Hematopoietic multipotent progenitor cell treated with erythropoietin and hydrocortisone succinate and interleukin-3 and kit ligand, for 4 days (in vitro differentiated cells): ENCODE measurements at regions not wholly inside any gene's neighbourhood (a gene's known extent, or its start where the extent isn't known, plus 50 kb on each side); places are given as distances from the start of the nearest gene placed in this dataset.
"Not testable (repeated sequence)": the region's sequence is repeated elsewhere in the genome, so short reads cannot be mapped to it uniquely, and the experiment has no call there.

Source experiments
- DNase-seq: peaks from one replicate; pipeline ENCODE4 v3.0.0-alpha.2; 2015

DNA sequence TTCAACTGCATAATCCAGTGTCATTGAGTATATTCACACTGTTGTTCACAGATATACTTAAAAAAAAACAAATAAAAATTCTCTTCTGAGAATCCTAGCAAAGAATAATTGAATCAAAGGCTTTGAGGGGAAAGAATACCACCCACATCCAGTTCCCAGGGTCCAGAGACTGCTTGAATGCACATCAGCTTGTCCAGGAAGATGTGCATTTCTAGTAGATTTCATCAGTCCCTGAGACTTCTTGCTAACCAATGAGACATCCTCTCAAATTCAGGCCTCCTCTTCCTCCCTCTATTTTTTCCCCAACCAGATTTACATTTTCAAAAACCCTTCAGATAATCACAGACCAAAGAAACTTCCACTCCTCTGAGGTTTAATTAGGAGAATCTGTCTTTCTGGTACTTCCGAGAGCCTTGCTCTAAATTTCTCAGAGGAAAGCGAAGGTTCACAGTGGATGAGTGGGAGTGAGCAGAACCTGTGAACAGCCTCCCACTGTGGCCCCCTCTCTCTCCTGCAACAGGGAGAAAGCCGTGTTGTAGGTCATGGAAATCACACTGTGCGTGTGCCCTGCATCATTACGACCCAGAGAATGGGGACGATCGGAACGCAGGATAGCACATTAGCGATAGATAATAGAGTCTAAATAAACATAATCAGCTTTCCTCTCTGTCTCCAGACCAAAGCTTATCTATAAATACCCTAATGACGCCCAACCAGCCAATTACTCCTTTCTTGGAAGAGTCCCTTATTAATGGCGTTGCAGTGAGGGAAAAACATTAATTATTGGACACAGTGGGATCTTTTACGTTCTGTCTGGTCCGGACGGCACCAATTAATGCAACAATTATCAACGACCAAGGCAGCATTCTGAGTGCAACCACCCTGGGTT, 212.5 kb downstream of the EMX2 start:
- DNase-seq, result no peak

DNA sequence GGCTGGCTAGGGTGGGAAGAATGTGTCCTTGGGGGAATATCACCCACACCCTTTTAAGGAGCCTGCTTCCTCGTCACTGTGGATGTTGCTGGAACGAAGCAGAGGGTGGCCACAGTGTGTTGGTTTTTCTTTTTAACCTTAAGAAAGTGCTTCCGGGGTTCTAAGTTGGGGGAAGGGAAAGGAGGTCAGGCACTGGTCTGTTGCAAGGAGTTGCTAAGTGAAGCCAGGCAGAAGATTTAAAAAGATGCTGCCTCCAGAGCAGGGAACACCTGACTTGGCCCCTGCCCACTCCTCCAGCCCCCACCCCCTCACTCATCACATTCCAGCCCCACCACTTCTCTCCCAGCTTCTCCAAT, 213.1 kb downstream of the EMX2 start:
- DNase-seq, result no peak

DNA sequence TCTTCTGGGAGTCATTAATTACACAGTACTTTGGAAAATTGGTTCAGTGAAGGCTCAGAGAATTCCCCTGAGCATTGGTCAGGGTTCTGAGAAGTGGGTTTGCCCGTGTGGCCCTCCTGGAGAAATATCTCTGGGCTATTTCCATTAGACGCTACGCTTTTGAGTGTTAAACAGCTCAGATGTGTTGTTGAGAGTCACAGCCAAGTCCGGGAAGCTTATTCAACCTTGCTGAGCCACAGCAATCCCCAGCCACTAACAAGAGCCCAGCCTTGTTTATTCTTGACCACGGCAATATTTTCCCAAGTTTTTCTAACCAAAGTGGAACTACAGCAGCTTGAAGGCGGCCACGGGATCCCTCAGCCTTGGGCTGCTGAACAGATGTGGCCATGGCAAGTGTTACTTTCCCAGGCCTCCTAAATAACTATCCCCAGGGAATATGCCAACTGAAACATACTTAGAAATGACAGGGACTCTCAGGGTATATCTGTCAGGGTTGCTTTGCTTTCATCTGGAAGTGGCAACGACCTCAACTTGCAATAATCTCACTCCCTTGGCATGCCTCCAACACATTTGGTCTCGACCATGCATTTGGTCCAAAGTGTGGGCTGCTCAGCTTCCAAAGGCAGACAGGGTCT, 214.7 kb downstream of the EMX2 start:
- DNase-seq, result no peak

DNA sequence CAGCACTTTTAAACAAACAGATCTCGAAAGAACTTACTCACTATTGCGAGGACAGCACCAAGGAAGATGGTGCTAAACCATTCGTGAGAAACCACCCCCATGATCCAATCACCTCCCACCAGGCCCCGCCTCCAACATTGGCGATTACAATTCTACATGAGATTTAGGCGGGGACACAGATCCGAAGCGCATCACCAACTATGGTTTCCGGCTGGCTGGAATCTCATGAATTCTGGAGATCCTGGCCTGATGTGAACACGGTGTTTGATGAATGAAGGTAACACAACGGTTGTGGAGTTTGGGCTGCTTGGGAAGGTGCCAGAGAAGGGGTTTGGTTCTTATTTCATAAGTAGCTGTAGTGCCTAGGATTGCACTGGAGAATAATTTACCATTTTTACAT, 216.7 kb downstream of the EMX2 start:
- DNase-seq, result no peak

DNA sequence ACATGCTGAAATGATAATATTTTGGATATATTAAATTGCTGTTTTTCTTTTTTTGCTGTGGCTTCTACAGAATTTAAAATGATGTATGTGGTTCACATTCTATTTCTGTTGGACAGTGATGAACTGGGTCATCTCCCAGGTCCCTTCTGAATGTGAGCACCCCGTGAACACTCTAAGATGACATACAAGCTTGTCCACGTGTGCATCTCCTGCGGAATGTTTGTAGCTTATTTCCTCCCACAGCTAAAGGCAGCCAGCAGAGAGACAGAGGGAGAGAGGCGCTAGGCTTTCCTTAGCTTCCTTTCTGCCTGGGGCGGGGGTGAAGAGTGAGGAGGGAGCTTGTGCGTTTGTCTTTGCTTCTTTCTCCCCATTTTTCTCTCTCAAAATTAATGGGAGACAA, 219.1 kb downstream of the EMX2 start:
- no peak for DNase-seq

DNA sequence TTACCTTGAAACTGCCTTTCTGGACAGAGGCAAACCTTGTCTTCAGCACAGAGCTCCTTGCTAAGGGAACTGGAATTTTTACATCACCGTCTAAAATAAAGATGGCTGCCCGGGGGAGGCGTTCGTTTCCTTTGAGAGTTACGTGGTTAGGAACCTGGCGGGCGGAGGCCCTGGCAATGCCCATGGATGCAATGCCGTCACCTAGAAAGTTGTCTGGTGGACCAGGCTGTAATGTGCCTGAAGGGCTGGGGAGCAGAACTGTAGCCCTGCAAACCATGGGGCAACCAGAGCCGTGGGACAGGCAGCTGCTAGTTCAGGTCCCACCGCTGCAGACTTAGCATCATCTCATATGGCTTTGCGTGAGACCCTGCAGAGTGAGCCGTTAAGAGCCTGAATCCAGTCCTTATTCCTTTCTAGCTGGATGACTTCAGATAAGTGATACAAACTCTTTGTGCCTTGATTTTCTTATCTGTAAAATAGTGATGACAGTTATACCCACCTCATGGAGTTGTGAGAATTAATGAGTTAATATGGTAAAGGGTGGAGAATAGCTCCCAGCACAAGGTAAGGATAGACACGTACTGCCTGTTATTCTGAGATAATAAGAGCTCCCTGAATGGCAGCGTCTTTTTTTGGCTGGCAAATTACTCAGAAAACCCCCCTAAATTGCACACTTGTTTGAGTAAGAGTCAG, 219.7 kb downstream of the EMX2 start:
- no peak for DNase-seq

DNA sequence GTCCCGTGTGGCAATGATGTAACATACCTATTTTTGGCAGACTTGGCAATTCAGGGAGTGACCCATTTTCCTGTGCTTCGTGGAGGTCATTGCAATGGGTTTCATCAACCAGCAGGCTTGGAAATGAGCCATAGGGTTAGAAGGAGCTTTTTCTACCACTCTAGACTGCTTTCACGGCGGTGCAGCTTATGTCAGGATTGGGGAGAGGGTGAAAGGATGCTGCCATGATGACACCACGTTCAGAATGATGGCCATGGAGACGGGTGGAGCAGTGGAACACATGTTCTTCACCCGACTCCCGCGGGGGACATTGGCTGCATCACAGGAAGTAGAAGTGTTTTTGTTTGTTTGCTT, 220.2 kb downstream of the EMX2 start:
- no peak for DNase-seq

DNA sequence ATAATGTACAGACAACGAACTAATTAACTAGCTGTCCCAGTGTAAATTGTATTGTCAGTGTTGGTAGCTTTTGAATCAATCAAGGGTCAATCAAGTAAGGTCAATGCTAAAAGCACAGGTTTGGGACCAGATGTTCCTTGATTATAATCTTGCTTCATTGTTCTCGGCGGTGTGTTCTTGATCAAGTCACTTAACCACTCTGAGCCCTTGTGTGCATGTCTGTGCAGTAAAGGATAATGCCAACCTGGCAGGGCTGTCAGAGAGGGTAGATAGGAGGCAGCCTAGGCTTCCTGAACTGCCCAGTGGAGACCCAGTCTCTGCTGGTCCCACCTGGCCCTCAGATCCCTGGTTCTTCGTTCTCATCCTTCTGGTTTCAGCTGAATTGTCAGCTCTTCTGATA, 221.0 kb downstream of the EMX2 start:
- no peak for DNase-seq

DNA sequence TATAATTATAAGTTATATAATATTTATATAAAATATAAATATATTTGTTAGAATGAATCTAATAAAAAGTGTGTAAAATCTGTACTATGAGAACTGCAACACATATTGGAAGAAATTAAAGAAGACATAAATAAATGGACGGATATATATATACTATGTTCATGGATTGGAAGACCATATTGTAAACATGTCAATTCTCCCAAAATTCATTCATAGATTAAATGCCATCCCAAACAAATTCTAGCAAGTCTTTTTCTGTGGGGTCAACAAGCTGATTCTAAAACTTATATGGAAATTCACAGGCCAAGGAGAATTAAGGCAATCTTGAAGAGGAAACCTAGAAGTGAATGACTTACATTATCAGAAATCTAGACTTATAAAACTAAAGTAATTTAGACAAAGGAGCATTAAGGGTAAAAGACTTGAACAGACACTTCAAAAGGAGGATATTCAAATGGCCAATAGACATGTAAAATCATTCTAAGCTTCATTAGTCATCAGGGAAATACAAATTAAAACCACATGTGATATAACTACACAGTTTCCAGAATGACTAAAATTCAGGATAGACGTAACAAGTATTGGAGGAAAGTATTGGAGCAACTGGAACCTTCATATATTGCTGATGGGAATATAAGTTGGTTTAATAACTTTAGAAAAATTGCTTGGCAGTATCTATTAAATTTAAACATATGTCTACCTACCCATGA, 225.9 kb downstream of the EMX2 start:
- DNase-seq, result no peak

DNA sequence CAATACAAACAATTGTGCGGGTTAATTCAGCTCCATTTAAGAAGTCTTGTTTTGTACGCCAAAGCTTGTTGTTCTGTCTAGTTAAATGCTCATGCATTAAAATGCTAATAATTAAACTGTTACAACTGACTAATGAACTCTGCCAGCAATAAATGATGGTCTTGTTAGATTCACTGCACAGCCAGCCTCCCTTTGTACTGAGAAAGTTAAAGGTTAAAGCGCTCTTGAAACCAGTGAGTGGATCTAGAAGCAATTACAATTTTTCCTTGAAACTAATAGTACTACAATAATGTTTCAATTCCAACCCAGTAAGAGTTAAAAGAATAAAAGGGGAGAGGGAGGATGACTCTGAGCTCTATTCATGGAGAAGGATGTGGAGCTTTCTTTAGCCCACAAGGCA, 233.0 kb downstream of the EMX2 start:
- no peak for DNase-seq

DNA sequence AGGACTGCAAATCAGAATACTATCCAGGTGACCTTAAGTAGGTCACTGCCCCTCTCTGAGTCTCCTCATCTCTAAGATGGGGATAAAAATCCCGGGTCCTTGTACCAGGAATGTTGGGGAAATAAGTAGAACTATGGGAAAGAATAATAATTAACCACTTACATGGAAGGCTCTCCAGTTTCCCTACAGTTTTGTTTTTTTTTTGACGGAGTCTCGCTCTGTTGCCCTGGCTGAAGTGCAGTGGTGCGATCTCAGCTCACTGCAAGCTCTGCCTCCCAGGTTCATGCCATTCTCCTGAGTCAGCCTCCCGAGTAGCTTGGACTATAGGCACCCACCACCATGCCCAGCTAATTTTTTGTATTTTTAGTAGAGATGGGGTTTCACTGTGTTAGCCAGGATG, 234.7 kb downstream of the EMX2 start:
- not testable (repeated sequence) for DNase-seq

DNA sequence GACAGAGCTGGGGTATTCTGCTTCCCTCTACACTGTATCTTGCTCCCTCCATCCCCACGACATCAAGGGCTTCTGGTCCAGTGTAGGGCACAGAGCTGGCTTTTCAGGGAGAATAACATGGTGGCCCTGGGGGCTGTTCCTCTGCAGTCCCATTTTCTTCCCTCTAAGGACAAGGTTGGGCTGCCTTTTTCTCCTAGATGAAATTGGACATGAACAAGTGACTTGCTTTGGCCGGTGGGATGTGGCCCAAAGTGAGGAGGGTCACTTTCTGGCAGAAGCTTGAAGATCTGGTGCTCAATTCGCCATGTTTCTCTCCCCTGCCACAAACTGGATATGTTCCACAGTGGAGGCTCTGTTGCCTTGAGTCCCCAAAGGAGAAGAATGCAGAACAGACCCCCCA, 235.7 kb downstream of the EMX2 start:
- DNase-seq, result no peak

DNA sequence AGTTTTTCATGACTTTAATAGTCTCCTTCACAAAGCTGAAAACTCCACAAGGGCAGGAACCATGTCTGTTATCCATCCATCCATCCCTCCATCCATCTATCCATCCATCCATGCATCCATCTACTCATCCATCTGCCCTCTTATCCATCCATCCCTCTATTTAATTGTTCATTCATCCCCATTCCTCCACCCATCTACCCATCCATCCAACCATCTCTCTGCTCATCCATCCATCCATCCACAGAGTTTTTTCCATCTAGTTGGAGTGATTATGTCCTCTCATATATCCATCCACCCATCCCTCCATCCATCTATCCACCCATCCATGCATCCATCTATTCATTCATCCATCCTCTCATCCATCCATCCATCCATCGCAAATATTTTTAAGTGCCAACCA, 237.9 kb downstream of the EMX2 start:
- DNase-seq, result no peak

DNA sequence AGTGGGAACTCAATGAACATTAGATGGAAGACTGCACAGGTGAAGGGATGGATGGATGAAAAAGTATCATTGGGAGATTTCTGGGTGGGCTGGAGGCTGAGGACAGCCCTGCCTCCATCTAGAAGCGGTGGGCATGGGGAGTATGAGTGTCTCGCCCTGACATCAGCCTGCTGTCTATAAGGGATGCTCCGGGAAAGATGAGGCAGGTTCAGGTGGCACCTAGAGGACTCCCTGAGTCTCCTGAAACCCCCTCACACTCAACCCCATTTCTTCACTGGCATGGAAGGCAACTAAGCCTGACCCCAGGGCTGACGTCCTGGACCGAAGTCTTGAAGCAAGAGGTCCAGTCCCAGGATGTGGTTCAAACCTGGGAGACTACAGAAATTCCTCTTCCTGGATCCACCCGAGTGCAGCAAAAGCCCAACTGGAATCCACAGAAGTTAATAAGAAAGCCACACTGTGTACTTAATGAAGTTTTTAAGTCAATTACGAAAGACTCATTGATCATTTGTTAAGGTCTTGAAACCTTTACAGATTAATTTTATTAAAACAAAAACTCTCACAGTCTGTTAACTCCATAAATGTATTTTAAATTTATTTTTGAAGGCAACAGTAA, 238.8 kb downstream of the EMX2 start:
- no peak for DNase-seq

DNA sequence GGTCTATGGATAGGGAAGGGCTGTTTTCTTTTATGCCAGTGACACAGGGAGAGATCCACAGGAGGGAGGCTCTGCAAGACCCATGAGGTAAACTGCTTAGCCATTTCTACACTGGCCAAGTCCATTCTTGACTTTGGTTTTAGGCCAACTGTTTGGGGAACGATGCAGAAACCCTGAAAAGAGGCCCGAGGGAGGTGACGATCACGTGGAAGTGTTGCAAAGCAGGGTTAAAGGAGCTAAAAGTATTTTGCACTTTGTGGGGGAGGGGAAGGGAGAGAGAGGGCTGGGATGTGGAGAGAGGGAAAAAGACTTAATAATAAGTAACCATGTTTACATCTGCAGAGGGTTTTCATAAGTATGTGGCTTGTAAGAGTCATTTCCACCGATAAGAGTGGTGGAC, 239.7 kb downstream of the EMX2 start:
- no peak for DNase-seq

DNA sequence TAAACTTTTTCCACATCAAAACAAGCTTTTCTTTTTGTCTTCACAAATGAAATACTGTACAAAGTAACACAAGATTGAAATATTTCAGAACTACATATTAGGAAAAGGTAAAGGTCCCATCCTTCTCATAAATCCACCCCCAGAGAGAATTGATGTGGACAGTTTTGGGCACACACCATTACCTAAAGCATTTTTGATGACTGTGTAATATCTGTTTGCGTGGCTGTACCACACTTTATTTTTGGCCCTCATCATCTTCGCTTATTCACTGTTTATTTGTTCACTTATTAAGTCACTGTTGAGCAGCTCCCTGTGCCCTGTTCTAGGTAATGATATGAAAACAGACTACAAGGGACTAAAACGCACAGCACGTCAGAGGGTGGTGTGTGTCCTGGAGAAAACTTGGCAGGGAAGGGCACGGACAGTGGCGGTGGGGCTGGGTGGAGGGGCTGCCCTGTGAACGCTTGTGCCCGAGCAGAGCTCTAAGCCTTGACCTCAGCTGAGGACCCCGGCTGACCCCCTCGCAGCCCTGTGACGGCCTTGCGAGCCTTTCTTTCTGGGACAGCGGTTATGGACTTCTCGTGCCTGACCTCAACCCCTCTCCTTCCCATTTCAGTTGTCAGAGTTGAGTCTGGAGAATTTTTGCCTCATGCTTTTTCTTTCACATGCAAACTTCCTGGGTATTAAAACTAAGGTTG, 241.3 kb downstream of the EMX2 start:
- no peak for DNase-seq

DNA sequence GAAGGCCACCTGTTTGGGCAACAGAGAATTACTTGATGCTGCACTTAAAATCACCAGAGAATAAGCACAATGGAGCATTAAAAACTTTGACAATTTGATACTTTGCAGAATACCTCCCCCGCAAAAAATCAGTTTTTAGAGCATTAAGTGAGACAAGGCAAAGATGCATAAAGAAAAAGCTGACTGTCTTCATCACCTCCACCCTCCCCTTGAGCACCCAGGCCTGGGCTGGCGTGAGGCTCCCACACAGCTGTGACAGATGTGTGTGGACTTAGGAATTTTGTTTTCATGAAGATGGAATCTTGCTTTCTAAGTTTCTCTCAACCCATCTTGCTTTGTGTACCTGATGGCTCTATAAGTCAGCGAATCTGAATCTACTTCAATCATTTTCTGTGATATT, 242.2 kb downstream of the EMX2 start:
- no peak for DNase-seq

DNA sequence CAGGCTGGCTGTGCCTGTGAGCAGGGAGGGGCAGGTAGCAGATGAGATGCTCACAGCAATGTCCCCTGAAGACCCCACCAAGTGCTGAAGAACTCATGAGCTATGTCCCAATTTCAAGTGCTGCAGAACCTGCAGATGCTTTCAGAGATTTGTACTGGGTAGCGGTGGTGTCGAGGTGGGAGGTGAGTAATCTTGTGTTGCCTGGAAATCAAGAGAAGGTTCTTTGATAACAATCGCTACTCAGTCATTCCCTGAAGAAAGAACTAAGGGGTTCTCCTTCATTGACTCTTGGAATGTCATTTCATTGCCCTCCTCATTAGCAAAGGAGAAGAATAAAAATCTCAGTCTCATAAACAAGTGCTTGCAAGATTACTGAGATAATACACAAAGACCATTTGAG, 246.4 kb downstream of the EMX2 start:
- DNase-seq, result no peak

DNA sequence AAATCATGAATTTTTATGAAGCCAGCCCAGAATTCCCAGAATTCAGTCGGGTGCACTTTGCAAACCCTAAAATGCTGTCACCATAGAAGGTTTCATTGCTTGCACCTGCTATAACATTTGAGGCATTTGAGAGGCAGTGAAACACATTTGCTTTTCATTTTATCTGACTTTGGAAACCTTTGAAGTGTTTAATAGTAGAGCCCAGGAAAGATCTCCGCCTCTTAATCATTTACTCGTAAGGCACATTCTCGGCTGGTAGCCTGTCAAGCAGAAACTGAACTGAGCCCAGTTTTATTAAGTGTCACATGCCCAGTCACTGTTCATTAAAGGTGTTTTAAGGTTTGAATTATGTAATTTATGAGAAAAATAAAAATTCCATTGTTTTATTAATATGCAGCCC, 247.6 kb downstream of the EMX2 start:
- DNase-seq, result no peak

DNA sequence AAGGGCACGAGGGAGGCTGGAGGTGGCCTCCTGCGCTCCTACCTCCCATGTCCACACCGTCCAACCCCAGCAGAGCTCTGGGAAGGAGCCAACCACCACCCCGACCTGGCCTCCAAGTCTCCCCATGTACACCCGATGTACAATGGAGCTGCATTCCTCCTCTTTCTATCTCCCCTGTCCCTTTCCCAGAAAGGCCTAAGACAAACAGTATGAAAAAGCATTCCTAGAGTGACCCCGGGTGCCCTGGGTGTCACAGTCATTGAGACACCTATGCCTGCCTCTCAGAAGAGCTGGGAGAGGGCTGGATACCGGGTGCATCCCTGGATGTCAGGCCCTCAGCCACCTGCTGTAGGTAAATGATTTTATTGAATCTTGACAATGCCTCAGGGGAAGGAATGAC, 248.1 kb downstream of the EMX2 start:
- no peak for DNase-seq

DNA sequence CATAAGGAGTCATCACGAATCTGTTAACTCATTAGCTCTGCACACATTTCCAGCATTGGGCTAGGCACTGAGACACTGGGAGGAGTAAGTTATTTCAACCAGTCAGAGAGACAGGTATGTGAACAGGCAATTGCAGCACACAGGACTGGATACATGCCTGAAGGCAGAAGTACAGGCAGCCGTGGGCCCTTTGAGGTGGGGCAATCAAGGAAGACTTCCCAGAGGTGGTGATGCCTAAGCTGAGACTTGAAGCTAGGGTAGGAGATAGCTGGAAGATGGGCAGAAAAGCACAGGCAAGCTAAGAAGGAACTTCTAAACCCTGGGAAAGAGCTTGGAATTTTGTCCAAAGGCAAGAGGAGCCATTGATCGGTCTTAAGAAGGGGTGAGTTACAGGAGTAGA, 249.7 kb downstream of the EMX2 start:
- no peak for DNase-seq

DNA sequence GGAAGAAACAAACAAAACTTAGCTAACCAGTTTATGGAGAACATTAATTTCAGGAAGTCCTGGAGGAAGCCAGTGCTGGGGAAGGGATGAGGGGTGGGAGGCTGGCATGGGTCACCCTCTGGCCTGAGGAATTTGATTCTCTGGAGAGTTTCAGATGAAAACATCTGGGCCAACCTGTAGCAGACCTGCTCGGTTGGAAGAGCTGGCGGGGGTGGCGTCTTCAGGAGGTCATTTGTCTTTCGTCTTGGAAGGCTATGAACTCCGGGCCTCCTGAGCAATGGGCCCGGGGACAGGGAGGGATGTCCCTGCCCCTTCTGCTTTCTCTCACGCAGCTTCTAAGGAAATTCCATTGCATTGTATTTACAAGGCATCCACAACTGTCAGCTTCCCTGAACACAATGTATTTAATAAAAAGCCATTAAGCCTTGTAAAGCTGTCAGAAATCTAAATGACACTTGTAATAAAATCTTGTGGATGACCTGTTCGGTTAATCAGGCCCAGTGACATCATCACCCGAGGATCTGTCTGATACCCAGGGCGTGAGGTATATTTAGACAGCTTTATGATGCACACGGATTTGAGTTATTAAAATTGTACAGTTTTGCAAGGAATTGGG, 250.5 kb downstream of the RAB11FIP2 start:
- DNase-seq, result no peak
